ENCODE measurements at regions not wholly inside any gene's neighbourhood (a gene's known extent, or its start where the extent isn't known, plus 50 kb on each side); places are given as distances from the start of the nearest gene placed in this dataset.
A peak's percentile ranks its signal among the peaks of the same experiment; 100 is the strongest.

DNA sequence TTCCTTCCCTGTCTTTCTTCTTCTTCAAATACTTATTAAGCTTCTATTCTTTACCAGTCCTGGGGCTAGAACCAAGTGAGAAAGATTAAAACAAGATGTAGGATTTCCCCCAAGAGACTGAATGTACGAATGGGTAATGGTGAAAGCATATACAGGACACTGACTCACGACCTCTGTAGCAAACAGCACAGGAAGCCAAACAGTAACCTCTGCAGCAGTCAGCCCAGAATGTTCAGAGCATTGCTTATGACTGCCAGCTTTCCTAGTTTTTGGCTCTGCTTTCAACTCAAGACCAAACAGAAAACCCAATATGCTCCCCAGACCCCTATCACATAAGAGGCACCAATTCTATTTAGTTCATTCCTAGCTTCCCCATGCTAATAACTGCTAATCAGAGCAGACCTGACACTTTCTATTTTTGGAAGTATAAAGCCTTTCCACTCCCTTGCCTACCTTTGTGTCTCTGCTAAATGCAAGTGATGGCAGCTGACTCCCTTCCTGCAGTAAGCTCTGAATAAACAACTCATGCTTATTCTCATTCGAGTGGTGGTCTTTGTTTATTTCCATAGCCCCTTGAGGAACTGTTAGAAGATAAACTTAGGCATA, 690.6 kb downstream of the EPM2A start:
- no peak for TF ChIP-seq CTCF (IDR thresholded peaks at IDR 0.05)
- H3K36me3 ChIP-seq: no peaks in the 10 kb centered on the region
- H3K9me3 ChIP-seq: no peaks in the 10 kb centered on the region
- H3K27me3 ChIP-seq: no peaks in the 10 kb centered on the region
- no peak overlapping the region for H3K4me3 ChIP-seq
- peak in 1 of 4 donors; percentile 24 for DNase-seq
- no peaks in the 10 kb centered on the region for H3K4me1 ChIP-seq
- no peak overlapping the region for H3K27ac ChIP-seq
- intact Hi-C loops (cut with DNase I): no loop called here
- ATAC-seq: peak; percentile 57

GRCh38 chr6:145045582-145045981, 689.7 kb downstream of the EPM2A start:
- Histone ChIP-seq H3K27ac (no peak overlapping the region), H3K27me3 (no peaks in the 10 kb centered on the region), H3K4me3 (no peak overlapping the region), H3K9me3 (no peaks in the 10 kb centered on the region), H3K36me3 (no peaks in the 10 kb centered on the region), H3K4me1 (no peaks in the 10 kb centered on the region)
- DNase-seq: no peak
- intact Hi-C loops (cut with DNase I): no loop called here
- no peak for ATAC-seq
- no peak for TF ChIP-seq CTCF (IDR thresholded peaks at IDR 0.05)

- Histone ChIP-seq H3K27ac (no peak overlapping the region), H3K36me3 (no peaks in the 10 kb centered on the region), H3K4me1 (no peaks in the 10 kb centered on the region), H3K4me3 (no peak overlapping the region), H3K9me3 (no peaks in the 10 kb centered on the region), H3K27me3 (no peaks in the 10 kb centered on the region)
- intact Hi-C loops (cut with DNase I): no loop called here
- DNase-seq: no peak
- ATAC-seq: no peak
- TF ChIP-seq CTCF (IDR thresholded peaks at IDR 0.05): no peak
Measured at GRCh38 chr6:145047891-145048290, 687.4 kb downstream of the EPM2A start.

DNA sequence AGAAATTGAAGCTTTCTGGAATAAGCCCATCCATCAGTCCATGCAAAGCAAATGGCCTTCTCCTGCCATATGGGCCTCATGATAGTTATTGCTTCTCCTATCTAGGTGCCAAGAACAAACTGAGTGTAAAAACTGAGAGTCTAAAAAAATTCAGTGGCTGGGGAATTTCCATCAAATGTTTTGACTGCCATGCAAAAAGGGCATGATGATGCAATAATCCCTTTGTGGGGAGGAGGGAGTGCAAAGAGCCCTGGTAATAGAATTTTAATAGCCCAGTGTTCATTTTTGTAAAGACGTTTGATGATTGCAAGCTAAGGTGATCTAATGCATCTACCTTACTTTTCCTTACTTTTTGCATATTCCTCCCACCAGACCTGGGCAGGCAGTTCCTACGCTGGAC, 683.7 kb downstream of the EPM2A start:
- Histone ChIP-seq H3K27ac (no peak overlapping the region), H3K4me3 (no peak overlapping the region), H3K36me3 (no peaks in the 10 kb centered on the region), H3K9me3 (no peaks in the 10 kb centered on the region), H3K4me1 (no peaks in the 10 kb centered on the region), H3K27me3 (no peaks in the 10 kb centered on the region)
- no peak for TF ChIP-seq CTCF (IDR thresholded peaks at IDR 0.05)
- intact Hi-C loops (cut with DNase I): no loop called here
- ATAC-seq (no peak), DNase-seq (no peak)

GRCh38 chr6:145055567-145055966, 679.8 kb downstream of the EPM2A start:
- H3K4me3 ChIP-seq: no peak overlapping the region
- no peak for TF ChIP-seq CTCF (IDR thresholded peaks at IDR 0.05)
- no peaks in the 10 kb centered on the region for H3K4me1 ChIP-seq
- no peaks in the 10 kb centered on the region for H3K9me3 ChIP-seq
- no peak overlapping the region for H3K27ac ChIP-seq
- H3K36me3 ChIP-seq: no peaks in the 10 kb centered on the region
- ATAC-seq (peak; percentile 83), DNase-seq (no peak)
- no peaks in the 10 kb centered on the region for H3K27me3 ChIP-seq
- intact Hi-C loops (cut with DNase I): no loop called here
